Testis (tissue), 2 donors: ENCODE measurements at regions not wholly inside any gene's neighbourhood (a gene's known extent, or its start where the extent isn't known, plus 50 kb on each side); places are given as distances from the start of the nearest gene placed in this dataset.

ENCODE experiments used
- DNase-seq: peaks from one replicate; pipeline ENCODE4 v3.0.0-alpha.2; 2019
- H3K27ac ChIP-seq, 2 donors: fragments of 200-600 bp; sonication (generic); one replicate each; pipeline ENCODE4 v1.5.1; 2019
- H3K27me3 ChIP-seq: fragments of 200-600 bp; sonication (generic); one replicate; pipeline ENCODE4 v1.5.1; 2019
- H3K36me3 ChIP-seq: fragments of 200-600 bp; sonication (generic); one replicate; pipeline ENCODE4 v1.5.1; 2017; ENCODE audit warnings: low read depth; ENCODE audit errors: missing control alignments
- H3K4me1 ChIP-seq: fragments of 200-600 bp; sonication (generic); one replicate; pipeline ENCODE4 v1.5.1; 2019
- H3K4me3 ChIP-seq, 2 donors: fragments of 200-600 bp; sonication (generic); one replicate each; pipeline ENCODE4 v1.5.1; 2017 to 2019
- H3K9me3 ChIP-seq: fragments of 200-600 bp; sonication (generic); one replicate; pipeline ENCODE4 v1.5.1; 2017
- POLR2A ChIP-seq: fragments of 450-650 bp; IDR thresholded peaks from one replicate; pipeline ENCODE4 v1.6.1; 2017; ENCODE audit warnings: antibody characterized with exemption, mild to moderate bottlenecking, moderate library complexity
- WGBS, 2 donors: methylation state at CpG; one replicate each; pipeline ENCODE4 v1.1.5; 2018; 5-methylcytosine and 5-hydroxymethylcytosine counted together
- intact Hi-C: fragments of 100-400 bp; cut with DNase I; formaldehyde crosslinking; loops from one replicate; pipeline ENCODE4 v1.15.1; 2023; ENCODE audit warnings: low total_unique reads
- TF ChIP-seq, protein P1 (sequence below), 3 experiments: fragments of 450-650 bp in 2 of 3; fragments of 200-600 bp in 1 of 3; sonication (generic) in 1 of 3; IDR thresholded peaks; one replicate each; pipeline ENCODE4 v1.5.1; 2016 to 2019; ENCODE audit warnings: antibody characterized with exemption in 3 of 3, mild to moderate bottlenecking in 2 of 3, moderate library complexity in 1 of 3

DNA sequence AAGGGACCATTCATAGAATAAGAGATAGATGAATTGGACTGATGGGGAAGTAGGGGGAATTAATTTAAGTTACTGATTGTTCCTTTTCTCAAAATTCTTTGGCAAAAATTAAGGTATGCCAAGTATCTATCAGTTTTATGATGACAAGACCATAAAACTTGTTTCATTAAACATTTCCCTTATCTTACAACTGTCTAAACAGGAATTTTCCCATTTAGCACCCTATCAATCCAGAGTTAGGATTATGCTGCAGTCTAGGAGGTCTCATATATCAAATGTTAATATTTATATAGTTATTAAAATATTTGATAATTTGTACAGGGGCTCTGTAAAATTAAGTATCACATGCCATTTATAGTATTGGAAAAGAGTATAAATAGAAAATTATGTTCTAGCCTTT is 51.5 kb upstream of the ARID1B start:
- intact Hi-C loops: no loop called here
- no peak overlapping the region for H3K4me3 ChIP-seq
- DNase-seq: no peak

DNA sequence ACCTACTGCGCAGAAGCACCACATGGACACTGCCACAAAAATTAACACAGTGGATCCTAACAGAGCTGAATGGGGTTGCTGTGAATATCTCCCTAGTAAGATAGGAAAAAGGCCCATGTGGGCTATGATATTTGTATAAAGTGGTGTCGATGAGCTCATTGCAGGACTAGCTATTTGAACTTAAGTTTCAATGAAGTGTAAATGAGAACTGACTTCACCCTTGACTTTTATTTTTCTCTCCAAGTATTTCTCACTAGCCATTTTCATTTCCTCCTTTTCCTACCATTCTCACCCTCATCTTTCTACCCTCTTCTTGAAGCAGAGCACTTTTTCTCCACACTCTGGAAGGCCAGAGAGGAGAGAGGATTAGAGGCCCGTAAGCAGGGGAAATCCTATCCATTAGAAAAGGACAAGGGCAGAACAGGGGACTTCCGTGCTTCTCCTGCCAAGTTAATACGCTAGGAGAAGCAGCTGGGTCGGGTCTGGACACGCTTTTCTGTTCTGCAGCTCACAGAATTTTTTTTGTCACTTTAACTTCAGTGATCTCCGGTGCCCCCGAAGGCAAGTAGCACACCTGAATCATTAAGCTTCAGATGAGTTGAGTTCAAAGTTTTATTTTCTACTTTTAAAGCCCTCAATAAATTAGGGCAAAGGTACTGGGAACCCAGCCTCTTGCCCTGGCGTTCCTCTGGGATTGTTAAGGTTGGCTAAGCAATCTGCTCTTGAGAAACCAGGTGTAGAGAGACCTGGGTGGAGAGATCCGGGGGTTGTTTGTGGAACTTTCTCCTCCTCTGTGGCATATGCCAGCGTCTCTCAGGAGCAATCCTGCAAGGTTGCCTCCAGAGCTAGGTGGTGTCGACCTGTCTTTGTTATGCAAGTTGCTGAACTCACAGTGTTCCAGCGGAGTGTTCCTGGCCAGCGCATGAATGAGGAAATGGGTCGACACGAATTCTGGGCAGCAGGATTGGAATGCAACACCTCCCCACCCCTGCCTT is 56.2 kb upstream of the ARID1B start:
- no peaks in the 10 kb centered on the region for H3K9me3 ChIP-seq
- 31 to 34% methylated on average over 17 of the region's 17 CpGs for WGBS, 2 donors
- intact Hi-C loops: loop anchor here (5.0 kb wide), 1 partner anchor 56 kb away; the partner anchor contains the start of gene ARID1B
- H3K27me3 ChIP-seq: no peaks in the 10 kb centered on the region
- no peaks in the 10 kb centered on the region for H3K36me3 ChIP-seq
- peaks cover 42% of the 10 kb centered on the region for H3K4me1 ChIP-seq
- TF ChIP-seq POLR2A: no peak
- TF ChIP-seq, protein P1, sequence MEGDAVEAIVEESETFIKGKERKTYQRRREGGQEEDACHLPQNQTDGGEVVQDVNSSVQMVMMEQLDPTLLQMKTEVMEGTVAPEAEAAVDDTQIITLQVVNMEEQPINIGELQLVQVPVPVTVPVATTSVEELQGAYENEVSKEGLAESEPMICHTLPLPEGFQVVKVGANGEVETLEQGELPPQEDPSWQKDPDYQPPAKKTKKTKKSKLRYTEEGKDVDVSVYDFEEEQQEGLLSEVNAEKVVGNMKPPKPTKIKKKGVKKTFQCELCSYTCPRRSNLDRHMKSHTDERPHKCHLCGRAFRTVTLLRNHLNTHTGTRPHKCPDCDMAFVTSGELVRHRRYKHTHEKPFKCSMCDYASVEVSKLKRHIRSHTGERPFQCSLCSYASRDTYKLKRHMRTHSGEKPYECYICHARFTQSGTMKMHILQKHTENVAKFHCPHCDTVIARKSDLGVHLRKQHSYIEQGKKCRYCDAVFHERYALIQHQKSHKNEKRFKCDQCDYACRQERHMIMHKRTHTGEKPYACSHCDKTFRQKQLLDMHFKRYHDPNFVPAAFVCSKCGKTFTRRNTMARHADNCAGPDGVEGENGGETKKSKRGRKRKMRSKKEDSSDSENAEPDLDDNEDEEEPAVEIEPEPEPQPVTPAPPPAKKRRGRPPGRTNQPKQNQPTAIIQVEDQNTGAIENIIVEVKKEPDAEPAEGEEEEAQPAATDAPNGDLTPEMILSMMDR (IDR thresholded peaks at IDR 0.05): no peak
- no peak overlapping the region for H3K4me3 ChIP-seq
- peak; percentile 67 for DNase-seq
- peak overlapping the region; percentile 93 to 96 for H3K27ac ChIP-seq

More for the DNA sequence above, 51.5 kb upstream of the ARID1B start:
- peaks cover 28% of the 10 kb centered on the region for H3K4me1 ChIP-seq
- no peaks in the 10 kb centered on the region for H3K36me3 ChIP-seq
- no peaks in the 10 kb centered on the region for H3K9me3 ChIP-seq
- TF ChIP-seq, protein P1 (IDR thresholded peaks at IDR 0.05): no peak
- TF ChIP-seq POLR2A: no peak
- H3K27me3 ChIP-seq: no peaks in the 10 kb centered on the region
- H3K27ac ChIP-seq: peak overlapping the region; percentile 68 to 93

DNA sequence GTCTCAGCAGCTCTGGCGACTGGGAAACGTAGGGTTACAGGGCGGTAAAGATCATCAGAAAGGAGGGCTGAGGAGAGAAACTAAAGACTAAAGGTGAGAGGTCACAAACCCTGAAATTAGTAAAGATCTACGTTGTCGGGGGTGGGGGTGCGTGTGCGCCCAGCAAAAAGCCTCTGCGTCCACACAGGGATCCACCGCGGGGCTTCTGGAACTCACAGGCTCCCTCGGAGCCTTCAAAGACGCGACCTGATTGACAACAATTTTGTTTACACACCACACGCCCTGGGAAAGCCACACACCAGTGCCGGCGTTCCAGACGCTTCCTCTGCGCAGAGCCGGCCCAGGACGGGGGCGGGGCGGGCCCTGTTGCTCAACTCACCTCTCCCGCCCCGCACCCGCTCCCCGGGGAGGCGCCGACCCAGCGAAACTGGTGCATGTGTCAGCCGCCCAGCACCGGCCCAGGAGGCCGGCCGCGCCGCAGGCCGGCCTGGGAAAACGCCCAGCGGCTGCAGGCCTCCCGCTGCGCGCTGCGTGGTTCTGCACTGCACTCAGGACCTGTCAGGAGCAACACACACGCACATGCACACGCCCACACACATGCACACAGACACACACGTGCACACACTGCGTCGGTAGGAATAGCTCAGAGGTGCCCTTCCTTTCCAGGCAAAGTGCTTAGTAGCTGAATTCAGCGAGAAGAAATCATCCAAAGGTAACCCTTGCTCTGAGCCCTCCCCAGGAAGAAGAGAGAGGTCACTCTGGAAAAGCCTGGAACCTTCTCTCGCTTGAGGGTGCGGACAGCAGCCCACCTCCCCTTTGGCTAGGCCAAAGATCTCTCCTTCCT is 57.2 kb upstream of the ARID1B start:
- H3K36me3 ChIP-seq: no peaks in the 10 kb centered on the region
- peaks cover 35% of the 10 kb centered on the region for H3K4me1 ChIP-seq
- H3K27me3 ChIP-seq: no peaks in the 10 kb centered on the region
- H3K4me3 ChIP-seq: peak overlapping the region; percentile 31 to 49
- H3K27ac ChIP-seq: peak overlapping the region; percentile 93 to 96
- WGBS, 2 donors: 8 to 15% methylated on average over 21 to 49 of the region's 50 CpGs
- no peaks in the 10 kb centered on the region for H3K9me3 ChIP-seq
- DNase-seq: peak; percentile 94
- intact Hi-C loops: loop anchor here (2.0 to 5.0 kb wide), 2 partner anchors 31 to 57 kb away; partner anchors contain the start of gene ARID1B
- TF ChIP-seq, protein P1 (IDR thresholded peaks at IDR 0.05): no peak
- TF ChIP-seq POLR2A: no peak

DNA sequence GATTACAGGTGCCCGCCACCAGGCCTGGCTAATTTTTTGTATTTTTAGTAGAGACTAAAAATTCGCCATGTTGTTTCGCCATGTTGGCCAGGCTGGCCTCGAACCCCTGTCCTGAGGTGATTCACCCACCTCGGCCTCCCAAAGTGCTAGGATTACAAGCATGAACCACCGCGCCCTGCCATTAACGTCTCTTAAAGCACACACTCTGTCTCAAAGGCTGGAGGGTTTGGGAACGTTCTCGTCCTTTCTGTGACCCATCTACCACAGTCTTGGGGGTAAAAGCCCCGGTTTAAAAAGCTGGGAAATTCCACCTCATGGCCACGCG is 57.8 kb upstream of the ARID1B start:
- Histone ChIP-seq H3K4me1 (peaks cover 33% of the 10 kb centered on the region), H3K27me3 (no peaks in the 10 kb centered on the region), H3K27ac (peak overlapping the region; percentile 93 to 96), H3K36me3 (no peaks in the 10 kb centered on the region), H3K9me3 (no peaks in the 10 kb centered on the region), H3K4me3 (peak overlapping the region; percentile 31 to 49)
- intact Hi-C loops: loop anchor here (2.0 kb wide), 1 partner anchor 31 kb away; no protein-coding TSS in a partner anchor
- no peak for TF ChIP-seq POLR2A
- TF ChIP-seq, protein P1 (IDR thresholded peaks at IDR 0.05): no peak
- 46 to 57% methylated on average over 13 of the region's 13 CpGs for WGBS, 2 donors
- no peak for DNase-seq
